Activated CD4-positive, alpha-beta T cell treated with anti-CD3 and anti-CD28 coated beads, Interleukin-2, amount 50 U/mL, for 1 hour (primary cell): ENCODE measurements at regions not wholly inside any gene's neighbourhood (a gene's known extent, or its start where the extent isn't known, plus 50 kb on each side); places are given as distances from the start of the nearest gene placed in this dataset.

Source experiments
- DNase-seq: peaks from one replicate; pipeline ENCODE4 v3.0.0-alpha.2; 2020

- DNase-seq = no peak
Measured at GRCh38 chr4:180103794-180104193, 2139.4 kb upstream of the TENM3 start.

- no peak for DNase-seq
Measured at GRCh38 chr4:180105362-180105761, 2137.8 kb upstream of the TENM3 start.

GRCh38 chr4:180106122-180106521, 2137.1 kb upstream of the TENM3 start:
- DNase-seq = no peak

GRCh38 chr4:180106997-180107396, 2136.2 kb upstream of the TENM3 start:
- DNase-seq = no peak

GRCh38 chr4:180116840-180117239, 2126.4 kb upstream of the TENM3 start:
- no peak for DNase-seq

GRCh38 chr4:180120068-180120467, 2123.1 kb upstream of the TENM3 start:
- DNase-seq = no peak

GRCh38 chr4:180134091-180134866, 2108.9 kb upstream of the TENM3 start:
- DNase-seq = no peak

GRCh38 chr4:180141734-180142133, 2101.5 kb upstream of the TENM3 start:
- no peak for DNase-seq

- no peak for DNase-seq
Measured at GRCh38 chr4:180148737-180149136, 2094.5 kb upstream of the TENM3 start.

- DNase-seq = no peak
Measured at GRCh38 chr4:180150818-180151217, 2092.4 kb upstream of the TENM3 start.

GRCh38 chr4:180152831-180153230, 2090.4 kb upstream of the TENM3 start:
- DNase-seq = no peak

- DNase-seq = no peak
Measured at GRCh38 chr4:180153587-180153986, 2089.6 kb upstream of the TENM3 start.

- DNase-seq = no peak
Measured at GRCh38 chr4:180156684-180157083, 2086.5 kb upstream of the TENM3 start.

- DNase-seq = no peak
Measured at GRCh38 chr4:180160195-180160983, 2082.8 kb upstream of the TENM3 start.

GRCh38 chr4:180164799-180165198, 2078.4 kb upstream of the TENM3 start:
- DNase-seq = no peak

GRCh38 chr4:180169394-180169793, 2073.8 kb upstream of the TENM3 start:
- no peak for DNase-seq

GRCh38 chr4:180169966-180170365, 2073.2 kb upstream of the TENM3 start:
- no peak for DNase-seq

GRCh38 chr4:180179146-180179545, 2064.1 kb upstream of the TENM3 start:
- DNase-seq = no peak

GRCh38 chr4:180189666-180190065, 2053.5 kb upstream of the TENM3 start:
- no peak for DNase-seq

GRCh38 chr4:180190382-180190781, 2052.8 kb upstream of the TENM3 start:
- DNase-seq = no peak

- DNase-seq = no peak
Measured at GRCh38 chr4:180197471-180197870, 2045.7 kb upstream of the TENM3 start.

GRCh38 chr4:180203349-180203748, 2039.9 kb upstream of the TENM3 start:
- no peak for DNase-seq

- DNase-seq = no peak
Measured at GRCh38 chr4:180205276-180205675, 2037.9 kb upstream of the TENM3 start.

GRCh38 chr4:180207921-180208320, 2035.3 kb upstream of the TENM3 start:
- no peak for DNase-seq
